Loucy (cell line): ENCODE measurements at regions not wholly inside any gene's neighbourhood (a gene's known extent, or its start where the extent isn't known, plus 50 kb on each side); places are given as distances from the start of the nearest gene placed in this dataset.

Experiments used
- EZH2phosphoT487 ChIP-seq: fragments of 200-600 bp; IDR thresholded peaks from 2 replicates; pipeline ENCODE4 v1.6.1; 2018; ENCODE audit warnings: antibody characterized with exemption, mild to moderate bottlenecking, moderate library complexity, borderline replicate concordance
- TF ChIP-seq, protein P1 (sequence below): fragments of 200-600 bp; sonication (generic); conservative IDR thresholded peaks from 2 replicates; pipeline ENCODE4 v1.5.1; 2014; ENCODE audit warnings: mild to moderate bottlenecking, antibody characterized with exemption, low read length

DNA sequence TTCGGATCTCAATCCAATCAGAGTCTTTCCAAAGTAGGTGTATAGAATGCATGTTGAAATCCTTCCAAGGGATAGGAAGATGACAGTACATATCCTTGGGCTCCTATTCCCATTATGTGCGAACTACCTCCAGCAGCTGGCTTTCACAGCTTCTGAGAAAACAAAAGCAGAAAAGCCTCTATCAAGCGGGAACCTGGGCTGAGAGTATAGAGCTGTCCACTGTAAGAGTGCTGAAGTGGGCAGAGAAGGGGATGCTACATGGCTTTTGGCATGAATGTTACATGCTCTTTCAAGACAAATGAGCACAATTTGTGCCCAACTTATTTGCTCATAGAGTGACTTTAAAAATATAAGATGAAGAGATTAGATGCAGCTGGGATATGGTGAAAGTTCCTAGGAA lies 993.5 kb downstream of the CDH8 start:
- TF ChIP-seq, protein P1, sequence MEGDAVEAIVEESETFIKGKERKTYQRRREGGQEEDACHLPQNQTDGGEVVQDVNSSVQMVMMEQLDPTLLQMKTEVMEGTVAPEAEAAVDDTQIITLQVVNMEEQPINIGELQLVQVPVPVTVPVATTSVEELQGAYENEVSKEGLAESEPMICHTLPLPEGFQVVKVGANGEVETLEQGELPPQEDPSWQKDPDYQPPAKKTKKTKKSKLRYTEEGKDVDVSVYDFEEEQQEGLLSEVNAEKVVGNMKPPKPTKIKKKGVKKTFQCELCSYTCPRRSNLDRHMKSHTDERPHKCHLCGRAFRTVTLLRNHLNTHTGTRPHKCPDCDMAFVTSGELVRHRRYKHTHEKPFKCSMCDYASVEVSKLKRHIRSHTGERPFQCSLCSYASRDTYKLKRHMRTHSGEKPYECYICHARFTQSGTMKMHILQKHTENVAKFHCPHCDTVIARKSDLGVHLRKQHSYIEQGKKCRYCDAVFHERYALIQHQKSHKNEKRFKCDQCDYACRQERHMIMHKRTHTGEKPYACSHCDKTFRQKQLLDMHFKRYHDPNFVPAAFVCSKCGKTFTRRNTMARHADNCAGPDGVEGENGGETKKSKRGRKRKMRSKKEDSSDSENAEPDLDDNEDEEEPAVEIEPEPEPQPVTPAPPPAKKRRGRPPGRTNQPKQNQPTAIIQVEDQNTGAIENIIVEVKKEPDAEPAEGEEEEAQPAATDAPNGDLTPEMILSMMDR = no peak
- TF ChIP-seq EZH2phosphoT487 = no peak
